T-helper 2 cell treated with Interferon-gamma antibody and Interleukin-4, amounts not matched to agents 100 ng/mL and 5 ng/mL, for 36 hours (primary cell): ENCODE measurements at regions not wholly inside any gene's neighbourhood (a gene's known extent, or its start where the extent isn't known, plus 50 kb on each side); places are given as distances from the start of the nearest gene placed in this dataset.

ENCODE experiments used
- intact Hi-C: fragments of 100-400 bp; cut with micrococcal nuclease; formaldehyde crosslinking; loops from one replicate; pipeline ENCODE4 v1.15.1; 2023

- intact Hi-C loops, result no loop called here
These were observed 109.1 kb upstream of the ATP10A start for GRCh38 chr15:25972141-25972675.

DNA sequence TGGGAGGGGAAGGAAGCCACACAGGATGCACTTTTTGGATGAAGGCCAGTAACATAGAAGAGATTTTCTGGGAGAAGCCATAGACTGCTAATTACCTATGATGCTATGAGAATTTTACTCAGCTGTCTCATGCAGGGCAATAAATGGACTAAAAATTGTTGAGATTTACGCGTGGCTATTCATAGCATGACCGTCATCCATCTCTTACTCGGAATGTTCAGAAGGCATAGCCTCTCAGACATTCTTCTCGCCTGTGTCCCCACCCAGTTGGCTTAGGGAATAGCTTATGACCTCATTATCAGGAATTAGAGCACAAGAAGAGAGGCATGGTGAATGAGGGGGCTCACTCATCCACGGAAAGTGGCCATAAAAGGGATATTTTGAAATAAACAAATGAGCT lies 107.9 kb upstream of the ATP10A start:
- intact Hi-C loops, result no loop called here

DNA sequence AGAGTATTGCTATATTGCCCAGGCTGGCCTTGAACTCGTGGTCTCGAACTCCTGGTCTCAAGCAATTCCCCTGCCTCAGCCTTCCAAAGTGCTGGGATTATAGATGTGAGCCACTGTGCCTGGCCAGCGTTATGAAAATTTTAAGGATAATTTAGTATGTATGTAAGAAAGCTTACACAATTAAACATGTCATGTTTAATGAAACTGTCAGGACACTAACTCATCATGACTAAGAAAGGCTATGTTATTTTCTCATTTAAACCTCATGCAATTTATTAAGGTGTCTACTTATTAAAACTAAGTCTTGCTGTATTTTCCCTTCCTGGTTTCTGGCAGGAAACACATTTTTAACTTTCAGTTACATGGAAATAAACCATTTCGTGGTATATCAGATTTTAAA lies 106.8 kb upstream of the ATP10A start:
- intact Hi-C loops, result no loop called here

GRCh38 chr15:25967116-25967515 lies 104.0 kb upstream of the ATP10A start:
- intact Hi-C loops, result no loop called here

GRCh38 chr15:25965326-25965725 lies 102.2 kb upstream of the ATP10A start:
- intact Hi-C loops, result no loop called here

GRCh38 chr15:25960273-25960672 lies 97.1 kb upstream of the ATP10A start:
- intact Hi-C loops, result no loop called here

GRCh38 chr15:25959100-25959499 lies 96.0 kb upstream of the ATP10A start:
- intact Hi-C loops, result no loop called here

GRCh38 chr15:25955628-25956027 lies 92.5 kb upstream of the ATP10A start:
- intact Hi-C loops, result no loop called here

- intact Hi-C loops, result no loop called here
These were observed 91.3 kb upstream of the ATP10A start for GRCh38 chr15:25954398-25954797.

GRCh38 chr15:25950014-25950413 lies 86.9 kb upstream of the ATP10A start:
- intact Hi-C loops, result no loop called here

GRCh38 chr15:25947323-25948314 lies 84.5 kb upstream of the ATP10A start:
- intact Hi-C loops, result no loop called here

GRCh38 chr15:25946241-25946805 lies 83.2 kb upstream of the ATP10A start:
- intact Hi-C loops, result no loop called here

GRCh38 chr15:25944386-25944785 lies 81.3 kb upstream of the ATP10A start:
- intact Hi-C loops, result no loop called here

DNA sequence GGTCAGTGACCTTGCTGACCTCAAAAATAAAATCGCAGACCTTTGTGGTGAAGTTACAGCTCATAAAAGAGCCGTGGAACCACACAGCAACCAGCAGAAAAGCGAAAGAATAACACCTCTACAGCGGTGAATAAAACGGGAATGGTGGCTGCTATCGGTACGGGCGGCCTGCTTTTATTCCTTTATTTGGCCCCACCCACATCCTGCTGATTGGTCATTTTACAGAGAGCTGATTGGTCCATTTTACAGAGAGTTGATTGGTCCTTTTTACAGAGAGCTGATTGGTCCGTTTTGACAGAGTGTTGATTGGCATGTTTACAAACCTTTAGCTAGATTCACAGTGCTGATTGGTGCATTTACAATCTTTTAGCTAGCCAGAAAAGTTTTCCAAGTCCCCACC lies 80.7 kb upstream of the ATP10A start:
- intact Hi-C loops, result no loop called here

DNA sequence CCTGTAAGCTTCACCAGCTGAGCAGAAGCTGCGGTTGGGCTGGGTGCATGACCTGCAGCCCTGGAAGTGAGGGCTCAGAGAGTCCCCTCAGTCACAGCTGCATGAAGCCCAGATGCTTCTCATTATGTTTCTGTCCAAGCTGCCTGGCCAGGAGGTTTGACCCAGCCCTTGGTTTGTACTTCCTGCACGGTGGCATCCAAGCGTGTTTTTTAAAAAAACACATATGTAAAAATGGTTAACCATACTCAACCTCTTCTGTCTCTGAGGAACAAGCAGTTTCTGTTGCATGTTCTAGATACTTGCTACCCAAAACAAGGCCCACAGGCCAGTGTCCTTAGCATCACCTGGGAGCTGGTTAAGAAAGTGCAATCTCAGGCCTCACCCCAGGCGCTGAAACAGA lies 76.0 kb upstream of the ATP10A start:
- intact Hi-C loops, result no loop called here

DNA sequence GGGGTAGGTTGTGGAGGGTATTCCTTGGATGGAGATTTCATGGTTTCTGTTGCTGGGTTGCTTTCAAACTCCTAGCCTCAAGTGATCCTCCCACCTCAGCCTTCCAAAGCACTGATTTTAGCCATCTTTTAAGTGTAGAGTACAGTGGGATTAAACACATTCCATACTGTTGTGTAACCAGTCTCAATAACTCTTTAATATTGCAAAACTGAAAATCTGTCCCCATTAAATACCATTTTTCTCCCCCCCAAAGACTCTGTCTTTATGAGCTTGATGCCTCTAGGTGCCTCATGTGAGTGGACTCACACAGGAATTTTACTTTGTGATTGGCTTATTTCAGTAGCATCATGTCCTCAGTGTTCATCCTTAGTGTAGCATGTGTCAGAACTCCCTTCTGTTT lies 74.7 kb upstream of the ATP10A start:
- intact Hi-C loops, result no loop called here

DNA sequence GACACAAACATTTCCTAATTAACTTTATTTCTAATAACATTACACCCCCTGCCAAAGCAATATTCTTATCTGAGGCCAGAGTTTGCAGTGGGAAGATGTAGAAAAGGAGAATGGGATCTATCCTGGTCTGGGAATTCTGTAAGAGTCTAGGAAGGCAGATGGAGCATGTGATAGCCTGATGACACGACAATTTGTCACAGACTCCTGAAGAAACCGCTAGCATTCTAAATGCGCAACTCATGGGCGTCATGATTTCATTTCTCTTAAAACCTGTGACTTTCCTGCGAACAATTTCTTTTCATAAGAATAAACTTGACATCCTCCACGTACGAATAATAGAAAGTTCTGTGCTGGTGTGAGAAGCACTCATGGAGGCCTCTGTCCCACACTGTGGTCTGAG lies 72.9 kb upstream of the ATP10A start:
- intact Hi-C loops, result no loop called here

- intact Hi-C loops, result loop anchor here (1.0 to 5.0 kb wide), 6 partner anchors 71 to 426 kb away; partner anchors contain the start of gene ATP10A
These were observed 70.5 kb upstream of the ATP10A start for GRCh38 chr15:25933456-25934158.

DNA sequence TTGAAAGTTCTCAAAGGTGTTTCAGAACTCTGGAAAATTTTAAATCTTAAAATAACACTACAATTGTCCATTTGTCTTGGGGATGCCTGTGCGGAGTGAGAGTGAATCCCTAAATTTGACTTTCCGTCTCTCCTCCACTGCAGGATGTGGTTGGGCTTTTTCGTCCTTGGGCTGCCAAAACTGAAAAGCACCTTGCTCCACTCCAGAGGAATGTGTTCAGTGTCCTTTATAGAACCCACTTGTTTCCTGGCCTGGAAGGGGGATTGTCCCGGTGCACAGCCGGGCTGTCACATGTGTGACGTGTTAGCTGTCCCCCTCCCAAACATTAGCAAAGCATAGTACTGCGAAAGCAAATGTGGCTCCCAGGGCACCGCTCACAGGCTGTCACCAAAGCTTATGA lies 69.6 kb upstream of the ATP10A start:
- intact Hi-C loops, result loop anchor here (5.0 kb wide), 4 partner anchors 70 to 425 kb away; partner anchors contain the start of gene ATP10A

GRCh38 chr15:25931851-25932250 lies 68.7 kb upstream of the ATP10A start:
- intact Hi-C loops, result loop anchor here (5.0 kb wide), 4 partner anchors 70 to 425 kb away; partner anchors contain the start of gene ATP10A

DNA sequence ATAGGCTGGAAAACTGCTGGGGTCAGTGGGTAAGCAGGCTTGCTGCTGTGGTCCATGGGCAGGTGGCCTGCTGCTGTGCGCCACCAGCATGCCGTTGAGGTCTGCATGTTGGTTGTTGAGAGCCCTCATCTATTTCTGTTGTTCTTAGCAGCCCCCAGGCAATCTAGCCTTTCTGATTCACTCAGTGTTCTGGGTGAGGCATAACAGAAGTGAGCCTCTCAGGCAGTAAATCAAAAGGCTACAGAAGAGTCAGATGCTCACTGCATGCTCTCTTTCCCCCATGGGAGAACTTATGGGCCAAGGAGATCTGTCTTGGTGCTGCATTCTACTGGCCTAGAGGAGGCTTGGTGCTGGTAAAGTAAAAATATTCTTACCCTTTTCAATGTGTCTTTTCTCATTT lies 67.8 kb upstream of the ATP10A start:
- intact Hi-C loops, result loop anchor here (5.0 kb wide), 4 partner anchors 69 to 424 kb away; partner anchors contain the start of gene ATP10A
